CD4-positive, alpha-beta T cell (primary cell): ENCODE measurements at regions not wholly inside any gene's neighbourhood (a gene's known extent, or its start where the extent isn't known, plus 50 kb on each side); places are given as distances from the start of the nearest gene placed in this dataset.

Experiments
- ATAC-seq: fragments of 200-7000 bp; cut with Tn5 transposase; one replicate; pipeline ENCODE4 v1.10.0; 2022; ENCODE audit warnings: mild to moderate bottlenecking; ENCODE audit not compliant: poor library complexity
- CTCF ChIA-PET: fragments of 350-600 bp; sonication (Branson Sonifier 250); formaldehyde crosslinking; loops from one replicate; lab custom pipeline; 2021; ENCODE audit warnings: antibody characterized with exemption, inconsistent platforms; lab: Charles Lee
- POLR2A ChIA-PET: fragments of 350-600 bp; sonication (Branson Sonifier 250); formaldehyde crosslinking; loops from one replicate; lab custom pipeline; 2021; ENCODE audit warnings: antibody characterized with exemption, inconsistent platforms; lab: Charles Lee
- DNase-seq, 14 experiments: peaks; one replicate each; pipeline ENCODE4 v3.0.0-alpha.2; 2013 to 2020; ENCODE audit warnings: mixed read lengths in 2 of 14
- H3K27ac ChIP-seq, 2 donors: one replicate each; pipeline versions ENCODE4 v1.5.1 to v1.7.0; 2013; ENCODE audit warnings: low read length in 2 of 2, low read depth in 1 of 2, mild to moderate bottlenecking in 1 of 2
- H3K27me3 ChIP-seq, 2 experiments: 1 replicate in 1 of 2; 2 replicates in 1 of 2; pipeline versions ENCODE4 v1.6.1 to v1.7.0; 2013; ENCODE audit warnings: low read length in 2 of 2, control low read depth in 1 of 2, mild to moderate bottlenecking in 1 of 2, moderate library complexity in 1 of 2; ENCODE audit not compliant: insufficient read depth in 2 of 2, control insufficient read depth in 1 of 2
- H3K36me3 ChIP-seq: one replicate; pipeline ENCODE4 v1.6.1; 2013; ENCODE audit warnings: low read length, control low read depth; ENCODE audit not compliant: insufficient read depth
- H3K4me1 ChIP-seq: one replicate; pipeline ENCODE4 v1.6.1; 2013; ENCODE audit warnings: low read length, control low read depth; ENCODE audit not compliant: insufficient read depth
- H3K4me3 ChIP-seq: one replicate; pipeline ENCODE4 v1.5.1; 2013; ENCODE audit warnings: mild to moderate bottlenecking, low read length, moderate library complexity
- H3K9me3 ChIP-seq, 2 experiments: 1 replicate in 1 of 2; 2 replicates in 1 of 2; pipeline versions ENCODE4 v1.6.1 to v1.7.0; 2013; ENCODE audit warnings: low read length in 2 of 2, mild to moderate bottlenecking in 2 of 2, control low read depth in 1 of 2, moderate library complexity in 1 of 2; ENCODE audit not compliant: control insufficient read depth in 1 of 2, insufficient read depth in 1 of 2
- H3K27ac Mint-ChIP-seq: one replicate; pipeline ENCODE4 v1.8.0; 2020; ENCODE audit warnings: mixed read lengths
- H3K27me3 Mint-ChIP-seq: one replicate; pipeline ENCODE4 v1.8.0; 2021; ENCODE audit warnings: mixed read lengths
- H3K36me3 Mint-ChIP-seq: one replicate; pipeline ENCODE4 v1.8.0; 2021; ENCODE audit warnings: low read depth, mixed read lengths
- H3K4me1 Mint-ChIP-seq: one replicate; pipeline ENCODE4 v1.8.0; 2021; ENCODE audit warnings: low read depth, mixed read lengths
- H3K4me3 Mint-ChIP-seq: one replicate; pipeline ENCODE4 v1.8.0; 2020; ENCODE audit warnings: mild to moderate bottlenecking, mixed read lengths
- H3K9me3 Mint-ChIP-seq: one replicate; pipeline ENCODE4 v1.8.0; 2020; ENCODE audit warnings: mixed read lengths
- intact Hi-C, 2 experiments: fragments of 100-400 bp; cut with DNase I in 1 of 2; cut with micrococcal nuclease in 1 of 2; formaldehyde crosslinking; loops; one replicate each; pipeline versions ENCODE4 v1.15.1 to v1.9.0; 2023 to 2025; cut with DNase I, micrococcal nuclease
- TF ChIP-seq, protein P1 (sequence below): fragments of 200-600 bp; IDR thresholded peaks from one replicate; pipeline ENCODE4 v1.8.0; 2022; ENCODE audit warnings: antibody characterized with exemption, mild to moderate bottlenecking

DNA sequence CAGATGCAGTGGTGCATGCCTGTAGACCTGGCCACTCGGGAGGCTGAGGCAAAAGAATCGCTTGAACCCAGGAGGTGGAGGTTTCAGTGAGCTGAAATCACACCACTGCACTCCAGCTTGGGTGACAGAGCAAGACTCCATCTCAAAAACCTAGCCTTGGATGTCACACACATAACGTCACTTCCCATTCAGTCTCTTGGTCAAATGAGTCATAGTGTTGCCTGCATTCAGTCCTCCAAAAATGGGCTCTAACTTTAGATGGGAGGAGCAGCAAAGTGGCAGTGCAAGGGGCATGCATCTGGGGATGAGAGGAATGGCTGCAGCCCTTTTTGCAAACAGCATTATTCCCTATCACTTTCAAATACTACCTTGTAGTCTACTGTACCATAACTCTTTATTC is 62.9 kb upstream of the AGBL1 start:
- no peak for ATAC-seq
- peaks cover 0 to 5% of the 10 kb centered on the region in 2 experiments for H3K27me3 ChIP-seq
- TF ChIP-seq, protein P1, sequence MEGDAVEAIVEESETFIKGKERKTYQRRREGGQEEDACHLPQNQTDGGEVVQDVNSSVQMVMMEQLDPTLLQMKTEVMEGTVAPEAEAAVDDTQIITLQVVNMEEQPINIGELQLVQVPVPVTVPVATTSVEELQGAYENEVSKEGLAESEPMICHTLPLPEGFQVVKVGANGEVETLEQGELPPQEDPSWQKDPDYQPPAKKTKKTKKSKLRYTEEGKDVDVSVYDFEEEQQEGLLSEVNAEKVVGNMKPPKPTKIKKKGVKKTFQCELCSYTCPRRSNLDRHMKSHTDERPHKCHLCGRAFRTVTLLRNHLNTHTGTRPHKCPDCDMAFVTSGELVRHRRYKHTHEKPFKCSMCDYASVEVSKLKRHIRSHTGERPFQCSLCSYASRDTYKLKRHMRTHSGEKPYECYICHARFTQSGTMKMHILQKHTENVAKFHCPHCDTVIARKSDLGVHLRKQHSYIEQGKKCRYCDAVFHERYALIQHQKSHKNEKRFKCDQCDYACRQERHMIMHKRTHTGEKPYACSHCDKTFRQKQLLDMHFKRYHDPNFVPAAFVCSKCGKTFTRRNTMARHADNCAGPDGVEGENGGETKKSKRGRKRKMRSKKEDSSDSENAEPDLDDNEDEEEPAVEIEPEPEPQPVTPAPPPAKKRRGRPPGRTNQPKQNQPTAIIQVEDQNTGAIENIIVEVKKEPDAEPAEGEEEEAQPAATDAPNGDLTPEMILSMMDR = no peak
- H3K27me3 Mint-ChIP-seq = peaks cover 31% of the 10 kb centered on the region
- no peaks in the 10 kb centered on the region for H3K36me3 Mint-ChIP-seq
- ChIA-PET POLR2A (no interaction called here), CTCF (no interaction called here)
- peaks cover 0 to 5% of the 10 kb centered on the region in 2 experiments for H3K9me3 ChIP-seq
- intact Hi-C loops = no loop called here
- DNase-seq = no peak
- H3K4me1 Mint-ChIP-seq = no peaks in the 10 kb centered on the region
- no peak overlapping the region for H3K4me3 Mint-ChIP-seq
- H3K9me3 Mint-ChIP-seq = no peaks in the 10 kb centered on the region
- H3K36me3 ChIP-seq = no peaks in the 10 kb centered on the region
- H3K4me3 ChIP-seq = no peak overlapping the region
- H3K27ac ChIP-seq = no peak overlapping the region
- H3K4me1 ChIP-seq = no peaks in the 10 kb centered on the region
- H3K27ac Mint-ChIP-seq = no peak overlapping the region

DNA sequence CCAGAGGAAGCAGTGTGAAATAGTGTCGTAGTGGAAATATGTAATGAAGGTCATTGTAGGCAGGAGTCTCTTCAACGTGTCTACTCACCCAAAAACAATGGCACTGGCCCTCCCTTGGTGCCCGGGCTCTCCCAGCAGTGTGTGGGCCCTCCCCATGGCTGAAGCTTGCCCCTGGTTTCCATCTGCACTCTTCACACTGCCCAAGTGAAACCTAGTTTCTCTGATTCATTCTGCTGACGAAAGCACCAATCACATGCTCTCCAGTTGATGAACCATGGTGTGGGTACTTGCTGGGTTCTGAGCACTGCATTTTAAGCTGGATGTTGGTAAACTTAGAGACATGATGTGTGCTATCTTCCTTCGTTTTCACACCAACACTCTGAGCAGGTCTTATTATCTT is 61.0 kb upstream of the AGBL1 start:
- Histone ChIP-seq H3K27ac (no peak overlapping the region), H3K27me3 (peaks cover 0 to 9% of the 10 kb centered on the region in 2 experiments), H3K4me3 (no peak overlapping the region), H3K36me3 (no peaks in the 10 kb centered on the region), H3K4me1 (no peaks in the 10 kb centered on the region), H3K9me3 (peaks cover 0 to 5% of the 10 kb centered on the region in 2 experiments)
- H3K4me3 Mint-ChIP-seq = no peak overlapping the region
- H3K9me3 Mint-ChIP-seq = no peaks in the 10 kb centered on the region
- no peaks in the 10 kb centered on the region for H3K36me3 Mint-ChIP-seq
- peaks cover 31% of the 10 kb centered on the region for H3K27me3 Mint-ChIP-seq
- ChIA-PET CTCF (no interaction called here), POLR2A (no interaction called here)
- H3K27ac Mint-ChIP-seq = no peak overlapping the region
- H3K4me1 Mint-ChIP-seq = no peaks in the 10 kb centered on the region
- DNase-seq (no peak), ATAC-seq (no peak)
- TF ChIP-seq, protein P1 = no peak
- intact Hi-C loops = no loop called here

- no peaks in the 10 kb centered on the region for H3K4me1 ChIP-seq
- H3K36me3 Mint-ChIP-seq = no peaks in the 10 kb centered on the region
- no peak for ATAC-seq
- H3K27me3 Mint-ChIP-seq = peaks cover 26% of the 10 kb centered on the region
- H3K27ac Mint-ChIP-seq = no peak overlapping the region
- POLR2A ChIA-PET = no interaction called here
- no peaks in the 10 kb centered on the region for H3K9me3 Mint-ChIP-seq
- H3K27ac ChIP-seq = no peak overlapping the region
- peaks cover 0 to 9% of the 10 kb centered on the region in 2 experiments for H3K27me3 ChIP-seq
- intact Hi-C loops = no loop called here
- TF ChIP-seq, protein P1 = no peak
- no peak overlapping the region for H3K4me3 ChIP-seq
- H3K4me3 Mint-ChIP-seq = no peak overlapping the region
- CTCF ChIA-PET = no interaction called here
- no peaks in the 10 kb centered on the region for H3K36me3 ChIP-seq
- no peaks in the 10 kb centered on the region for H3K4me1 Mint-ChIP-seq
- DNase-seq = no peak
- no peaks in the 10 kb centered on the region for H3K9me3 ChIP-seq
Observed at GRCh38 chr15:86021281-86022264, 58.1 kb upstream of the AGBL1 start.
